ENCODE measurements at regions not wholly inside any gene's neighbourhood (a gene's known extent, or its start where the extent isn't known, plus 50 kb on each side); places are given as distances from the start of the nearest gene placed in this dataset.

- no peak for TF ChIP-seq POLR2A (IDR thresholded peaks at IDR 0.05)
- TF ChIP-seq, protein P1, sequence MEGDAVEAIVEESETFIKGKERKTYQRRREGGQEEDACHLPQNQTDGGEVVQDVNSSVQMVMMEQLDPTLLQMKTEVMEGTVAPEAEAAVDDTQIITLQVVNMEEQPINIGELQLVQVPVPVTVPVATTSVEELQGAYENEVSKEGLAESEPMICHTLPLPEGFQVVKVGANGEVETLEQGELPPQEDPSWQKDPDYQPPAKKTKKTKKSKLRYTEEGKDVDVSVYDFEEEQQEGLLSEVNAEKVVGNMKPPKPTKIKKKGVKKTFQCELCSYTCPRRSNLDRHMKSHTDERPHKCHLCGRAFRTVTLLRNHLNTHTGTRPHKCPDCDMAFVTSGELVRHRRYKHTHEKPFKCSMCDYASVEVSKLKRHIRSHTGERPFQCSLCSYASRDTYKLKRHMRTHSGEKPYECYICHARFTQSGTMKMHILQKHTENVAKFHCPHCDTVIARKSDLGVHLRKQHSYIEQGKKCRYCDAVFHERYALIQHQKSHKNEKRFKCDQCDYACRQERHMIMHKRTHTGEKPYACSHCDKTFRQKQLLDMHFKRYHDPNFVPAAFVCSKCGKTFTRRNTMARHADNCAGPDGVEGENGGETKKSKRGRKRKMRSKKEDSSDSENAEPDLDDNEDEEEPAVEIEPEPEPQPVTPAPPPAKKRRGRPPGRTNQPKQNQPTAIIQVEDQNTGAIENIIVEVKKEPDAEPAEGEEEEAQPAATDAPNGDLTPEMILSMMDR (IDR thresholded peaks at IDR 0.05) = no peak
Measured at GRCh38 chr2:188693111-188693510, 281.1 kb upstream of the COL3A1 start.
